IMR-90 (cell line): ENCODE measurements at regions not wholly inside any gene's neighbourhood (a gene's known extent, or its start where the extent isn't known, plus 50 kb on each side); places are given as distances from the start of the nearest gene placed in this dataset.

Source experiments
- ATAC-seq: fragments of 200-7000 bp; cut with Tn5 transposase; 2 replicates; pipeline ENCODE4 v1.9.1; 2020; ENCODE audit warnings: low read depth, mild to moderate bottlenecking, moderate library complexity
- BruUV-seq: library from RNA; stranded (reverse); fragments of 400-500 nt; replicated peaks from 2 replicates; lab custom pipeline; 2021; lab: Mats Ljungman, UMichigan
- CTCF ChIA-PET: fragments of 300-600 bp; formaldehyde crosslinking; extraction: SDS; loops from one replicate; lab custom pipeline; 2021; ENCODE audit warnings: antibody characterized with exemption; lab: Yijun Ruan, JAX
- POLR2A ChIA-PET: fragments of 300-600 bp; sonication (Branson Sonifier 250); formaldehyde crosslinking; loops from one replicate; lab custom pipeline; 2022; ENCODE audit warnings: antibody characterized with exemption; ENCODE audit not compliant: unreplicated experiment; lab: Charles Lee
- DNase-seq: peaks from one replicate; pipeline ENCODE4 v3.0.0; 2013
- H2AFZ ChIP-seq: replicated peaks from 2 replicates; pipeline ENCODE3; 2013; ENCODE audit warnings: low read length, mild to moderate bottlenecking; ENCODE audit not compliant: poor library complexity
- H2AK5ac ChIP-seq: 2 replicates; pipeline ENCODE4 v1.6.1; 2013; ENCODE audit warnings: low read depth, low read length, inconsistent platforms
- H2AK9ac ChIP-seq: replicated peaks from 2 replicates; pipeline ENCODE3; 2013; ENCODE audit warnings: mild to moderate bottlenecking, low read depth, low read length, moderate library complexity; ENCODE audit not compliant: poor library complexity
- H2BK120ac ChIP-seq: 2 replicates; pipeline ENCODE4 v1.6.1; 2013; ENCODE audit warnings: low read depth, low read length, inconsistent platforms
- H2BK15ac ChIP-seq: 3 replicates; pipeline ENCODE4 v1.6.1; 2013; ENCODE audit warnings: low read depth, low read length, inconsistent platforms
- H2BK20ac ChIP-seq: 2 replicates; pipeline ENCODE4 v1.6.1; 2013; ENCODE audit warnings: low read depth, mild to moderate bottlenecking, inconsistent platforms, low read length, moderate library complexity
- H2BK5ac ChIP-seq: 2 replicates; pipeline ENCODE4 v1.6.1; 2013; ENCODE audit warnings: mild to moderate bottlenecking, low read depth, low read length, inconsistent platforms; ENCODE audit not compliant: poor library complexity, severe bottlenecking
- H3K14ac ChIP-seq: replicated peaks from 2 replicates; pipeline ENCODE4 v1.6.1; 2013; ENCODE audit warnings: low read depth, low read length, inconsistent platforms
- H3K18ac ChIP-seq: 2 replicates; pipeline ENCODE4 v1.6.1; 2013; ENCODE audit warnings: low read depth, low read length, control low read depth
- H3K23ac ChIP-seq: 2 replicates; pipeline ENCODE4 v1.6.1; 2013; ENCODE audit warnings: low read depth, low read length, inconsistent platforms
- H3K27ac ChIP-seq: 2 replicates; pipeline ENCODE4 v1.5.1; 2013; ENCODE audit warnings: mild to moderate bottlenecking, control low read depth, low read length; ENCODE audit not compliant: insufficient read depth
- H3K27me3 ChIP-seq: 2 replicates; pipeline ENCODE4 v1.6.1; 2013; ENCODE audit warnings: low read length; ENCODE audit not compliant: control insufficient read depth, insufficient read depth
- H3K36me3 ChIP-seq: 2 replicates; pipeline ENCODE4 v1.6.1; 2013; ENCODE audit warnings: low read length, mixed read lengths; ENCODE audit not compliant: control insufficient read depth, insufficient read depth
- H3K4ac ChIP-seq: 2 replicates; pipeline ENCODE4 v1.6.1; 2013; ENCODE audit warnings: low read depth, low read length, inconsistent platforms
- H3K4me1 ChIP-seq: 2 replicates; pipeline ENCODE4 v1.6.1; 2013; ENCODE audit warnings: low read length, mixed read lengths; ENCODE audit not compliant: control insufficient read depth, insufficient read depth
- H3K4me2 ChIP-seq: 2 replicates; pipeline ENCODE4 v1.6.1; 2013; ENCODE audit warnings: low read depth, mild to moderate bottlenecking, control low read depth, low read length, moderate library complexity
- H3K4me3 ChIP-seq: 2 replicates; pipeline ENCODE4 v1.5.1; 2013; ENCODE audit warnings: low read depth, mild to moderate bottlenecking, control low read depth, low read length, moderate library complexity; ENCODE audit not compliant: insufficient read depth
- H3K56ac ChIP-seq: 2 replicates; pipeline ENCODE4 v1.6.1; 2013; ENCODE audit warnings: low read length, inconsistent platforms; ENCODE audit not compliant: insufficient read depth; ENCODE audit errors: extremely low read depth
- H3K79me1 ChIP-seq, 2 experiments: 2 replicates each; pipeline ENCODE4 v1.6.1; 2013; ENCODE audit warnings: low read length in 2 of 2, inconsistent platforms in 1 of 2, low read depth in 1 of 2
- H3K9ac ChIP-seq: 2 replicates; pipeline ENCODE4 v1.6.1; 2013; ENCODE audit warnings: low read depth, low read length, control low read depth
- H3K9me1 ChIP-seq: 2 replicates; pipeline ENCODE4 v1.6.1; 2013; ENCODE audit warnings: low read length, inconsistent platforms; ENCODE audit not compliant: insufficient read depth
- H3K9me3 ChIP-seq: 2 replicates; pipeline ENCODE4 v1.6.1; 2013; ENCODE audit warnings: low read length; ENCODE audit not compliant: control insufficient read depth, insufficient read depth
- H4K20me1 ChIP-seq: 2 replicates; pipeline ENCODE4 v1.6.1; 2013; ENCODE audit warnings: low read length, inconsistent platforms; ENCODE audit not compliant: insufficient read depth
- H4K5ac ChIP-seq: 2 replicates; pipeline ENCODE4 v1.6.1; 2013; ENCODE audit warnings: mild to moderate bottlenecking, low read depth, low read length, control low read depth
- H4K8ac ChIP-seq, 2 experiments: 2 replicates each; pipeline ENCODE4 v1.6.1; 2013; ENCODE audit warnings: low read depth in 2 of 2, low read length in 2 of 2, control low read depth in 1 of 2, inconsistent platforms in 1 of 2
- H4K91ac ChIP-seq: 2 replicates; pipeline ENCODE4 v1.6.1; 2013; ENCODE audit warnings: low read depth, low read length, inconsistent platforms; ENCODE audit not compliant: insufficient read depth
- BHLHE40 ChIP-seq: fragments of 150-350 bp; IDR thresholded peaks from 2 replicates; pipeline ENCODE4 v1.6.1; 2016; ENCODE audit warnings: mild to moderate bottlenecking, low read depth, low read length
- WGBS, 2 experiments: methylation state at CpG; one replicate each; pipeline versions ENCODE4 v1.1.5 to v1.1.7; 2013; ENCODE audit warnings: missing lambda C conversion rate in 2 of 2; ENCODE audit not compliant: insufficient read length in 1 of 2; ENCODE audit errors: extremely low coverage in 2 of 2; 5-methylcytosine and 5-hydroxymethylcytosine counted together
- dilution Hi-C: fragments of 300-500 bp; cut with HindIII; formaldehyde crosslinking; loops from one replicate; pipeline ENCODE4 v1.14.3; 2018; ENCODE audit warnings: low sequenced_read_pairs; ENCODE audit not compliant: unreplicated experiment
- in situ Hi-C: fragments of 300-500 bp; cut with MboI; formaldehyde crosslinking; loops from 3 replicates; pipeline ENCODE4 v1.14.3; 2019; ENCODE audit warnings: low sequenced_read_pairs, inconsistent platforms, mixed read lengths
- intact Hi-C: fragments of 100-400 bp; cut with micrococcal nuclease; formaldehyde crosslinking; loops from 2 replicates; pipeline ENCODE4 v1.10.0; 2022
- TF ChIP-seq, protein P1 (sequence below): conservative IDR thresholded peaks from 2 replicates; pipeline ENCODE4 v1.5.1; 2012; ENCODE audit warnings: mild to moderate bottlenecking, low read depth, low read length, improper control_type of control experiment

DNA sequence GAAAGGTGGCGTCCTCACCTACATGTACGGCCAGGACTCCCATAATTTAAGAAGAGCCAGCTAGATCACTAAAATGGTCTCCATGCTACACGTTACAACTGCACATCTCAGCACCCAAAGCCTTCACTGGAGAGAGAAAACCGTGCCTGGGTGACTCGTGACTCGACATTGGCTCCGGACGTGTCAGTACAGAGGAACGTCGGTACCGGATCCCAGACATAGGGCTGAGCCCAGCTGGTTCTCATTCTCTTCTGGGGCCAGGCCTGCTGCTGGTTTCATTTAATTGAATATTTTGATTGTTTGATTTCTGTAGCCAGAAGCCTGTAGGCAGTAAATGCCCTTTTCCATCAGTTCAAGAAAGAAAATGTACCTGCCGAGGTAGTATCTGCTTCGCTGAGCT, 93.1 kb downstream of the HHIPL2 start:
- in situ Hi-C loops = loop anchor here (5.0 to 25.0 kb wide), 8 partner anchors 282 to 1582 kb away; partner anchors contain the start of gene DUSP10
- Histone ChIP-seq H3K36me3 (no peaks in the 10 kb centered on the region), H3K4me1 (peaks cover 9% of the 10 kb centered on the region), H3K14ac (peak overlapping the region; percentile 63), H3K27me3 (no peaks in the 10 kb centered on the region), H3K79me1 (0 out of 4 replicates have a peak, but pooled peaks cover 0 to 4% of the 10 kb centered on the region in 2 experiments), H2AK5ac (peak overlapping the region; percentile 95), H3K9ac (peak overlapping the region; percentile 13), H3K4me2 (peak overlapping the region; percentile 16; the same call in 1 of the 2 replicates), H4K5ac (peak overlapping the region; percentile 92), H3K18ac (peak overlapping the region; percentile 81), H2AK9ac (peak overlapping the region; percentile 92), H2BK15ac (peak overlapping the region; percentile 61; the same call in 2 of the 3 replicates), H4K91ac (peak overlapping the region; percentile 92), H2BK20ac (peak overlapping the region; percentile 98), H2BK120ac (peak overlapping the region; percentile 85), H3K4me3 (no peak overlapping the region), H4K20me1 (no peaks in the 10 kb centered on the region), H3K23ac (peak overlapping the region; percentile 71), H3K9me1 (peaks cover 8% of the 10 kb centered on the region), H3K27ac (peak overlapping the region; percentile 53), H2BK5ac (peak overlapping the region; percentile 66), H3K56ac (peak overlapping the region; percentile 56; the same call in 1 of the 2 replicates), H2AFZ (peak overlapping the region; percentile 85), H4K8ac (peak overlapping the region; percentile 53 to 59), H3K9me3 (peaks cover 3% of the 10 kb centered on the region; the same call in 1 of the 2 replicates), H3K4ac (peak overlapping the region; percentile 95)
- dilution Hi-C loops = no loop called here
- 42% methylated on average over 6 of the region's 13 CpGs; no CpG with 5 or more reads in 1 of the 2 experiments for WGBS, 2 experiments
- ATAC-seq (peak; percentile 72), DNase-seq (peak; percentile 72)
- intact Hi-C loops = loop anchor here (1.0 to 10.0 kb wide), 15 partner anchors 83 to 1580 kb away; partner anchors contain the start of genes DUSP10 and HLX
- BruUV-seq = no TSS peak
- TF ChIP-seq, protein P1, sequence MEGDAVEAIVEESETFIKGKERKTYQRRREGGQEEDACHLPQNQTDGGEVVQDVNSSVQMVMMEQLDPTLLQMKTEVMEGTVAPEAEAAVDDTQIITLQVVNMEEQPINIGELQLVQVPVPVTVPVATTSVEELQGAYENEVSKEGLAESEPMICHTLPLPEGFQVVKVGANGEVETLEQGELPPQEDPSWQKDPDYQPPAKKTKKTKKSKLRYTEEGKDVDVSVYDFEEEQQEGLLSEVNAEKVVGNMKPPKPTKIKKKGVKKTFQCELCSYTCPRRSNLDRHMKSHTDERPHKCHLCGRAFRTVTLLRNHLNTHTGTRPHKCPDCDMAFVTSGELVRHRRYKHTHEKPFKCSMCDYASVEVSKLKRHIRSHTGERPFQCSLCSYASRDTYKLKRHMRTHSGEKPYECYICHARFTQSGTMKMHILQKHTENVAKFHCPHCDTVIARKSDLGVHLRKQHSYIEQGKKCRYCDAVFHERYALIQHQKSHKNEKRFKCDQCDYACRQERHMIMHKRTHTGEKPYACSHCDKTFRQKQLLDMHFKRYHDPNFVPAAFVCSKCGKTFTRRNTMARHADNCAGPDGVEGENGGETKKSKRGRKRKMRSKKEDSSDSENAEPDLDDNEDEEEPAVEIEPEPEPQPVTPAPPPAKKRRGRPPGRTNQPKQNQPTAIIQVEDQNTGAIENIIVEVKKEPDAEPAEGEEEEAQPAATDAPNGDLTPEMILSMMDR = no peak
- peak; percentile 62 for TF ChIP-seq BHLHE40
- ChIA-PET CTCF (interaction anchor here (0.6 to 2.5 kb wide), 38 partner anchors 10 to 1586 kb away, joined by 3 to 24 read pairs (median 4); partner anchors contain the start of gene DUSP10), POLR2A (no interaction called here)
